Suppressor macrophage treated with lipopolysaccharide for 4 hours (primary cell): ENCODE measurements at regions not wholly inside any gene's neighbourhood (a gene's known extent, or its start where the extent isn't known, plus 50 kb on each side); places are given as distances from the start of the nearest gene placed in this dataset.
"Not testable (repeated sequence)": the region's sequence is repeated elsewhere in the genome, so short reads cannot be mapped to it uniquely, and the experiment has no call there.

Source experiments
- DNase-seq: peaks from one replicate; pipeline ENCODE4 v3.0.0-alpha.2; 2020

DNA sequence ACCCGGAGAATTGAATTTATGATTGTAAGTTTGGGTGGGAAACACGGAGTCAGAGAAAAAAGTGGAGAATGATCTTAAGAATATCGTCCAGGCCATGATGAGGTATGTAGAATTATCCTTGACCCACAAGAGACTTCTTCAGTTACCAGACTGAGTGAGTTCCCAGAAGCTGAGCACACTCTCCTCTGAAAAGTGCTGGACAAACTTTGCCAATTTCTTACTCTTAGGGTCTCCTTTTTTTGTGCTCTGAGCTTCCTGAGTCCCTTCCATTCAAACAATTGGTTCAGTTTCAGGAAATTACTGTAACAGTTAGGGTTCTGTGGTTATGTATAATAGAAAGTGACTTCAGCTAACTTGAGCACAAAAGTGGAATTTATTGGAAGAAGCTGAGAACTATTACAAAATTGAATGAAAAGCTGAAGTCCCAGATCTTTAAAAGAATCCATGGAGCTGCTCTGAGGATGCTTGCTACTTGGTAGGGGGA lies 50.6 kb upstream of the EHBP1 start:
- no peak for DNase-seq

DNA sequence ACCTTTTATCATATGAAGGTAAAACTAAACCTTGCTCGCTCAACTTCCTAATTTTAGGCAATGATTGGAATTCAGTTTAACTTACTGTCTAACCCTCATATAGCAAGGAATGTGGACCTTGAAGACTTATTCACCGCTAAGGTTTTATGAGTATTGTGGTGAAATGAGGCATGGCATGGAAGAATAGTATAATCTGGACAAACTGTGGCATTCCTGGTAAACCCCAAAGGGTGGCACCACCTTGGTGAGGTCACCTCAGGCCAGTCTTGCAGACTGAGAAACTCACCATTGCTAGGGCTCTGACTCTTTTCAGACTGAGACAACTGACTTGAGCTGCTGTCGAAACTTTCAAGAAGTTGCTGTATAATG lies 51.1 kb upstream of the EHBP1 start:
- no peak for DNase-seq

DNA sequence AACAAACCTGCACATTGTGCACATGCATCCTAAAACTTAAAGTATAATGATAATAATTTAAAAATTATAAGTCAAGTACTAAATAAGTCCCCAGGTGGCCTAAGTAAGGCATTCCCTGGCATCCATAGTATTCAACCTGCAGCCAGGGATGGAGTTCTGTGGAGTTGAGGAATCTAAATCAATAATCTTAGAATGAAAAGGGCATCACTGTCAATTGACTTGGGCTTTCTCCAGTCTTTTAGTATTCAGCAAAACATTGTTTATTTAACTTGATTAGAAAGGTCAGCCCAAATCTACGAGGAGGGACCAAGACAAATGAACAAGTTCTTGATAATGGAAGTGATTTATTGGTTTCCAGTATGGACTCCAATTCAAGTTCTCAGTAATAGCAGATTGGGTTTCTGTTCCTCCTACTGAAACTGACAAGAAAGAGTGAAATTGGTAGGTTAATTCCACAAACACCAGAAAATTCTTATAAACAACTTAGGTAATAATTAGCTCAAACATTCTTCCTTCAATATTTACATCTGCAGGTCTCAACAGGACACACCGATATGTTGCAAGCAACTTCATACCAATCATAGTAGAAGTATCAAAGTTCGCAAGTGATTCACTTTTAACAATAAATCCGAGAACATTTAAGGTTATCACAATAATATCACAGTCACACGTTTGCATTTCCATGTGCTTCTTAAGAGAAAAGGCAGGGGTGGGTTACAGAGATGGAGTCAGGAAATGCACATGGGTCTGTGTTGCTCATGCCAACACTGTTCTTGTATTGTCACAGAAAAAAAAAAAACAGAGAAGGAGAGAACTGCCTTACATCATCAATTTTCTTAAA lies 51.7 kb upstream of the EHBP1 start:
- no peak for DNase-seq

DNA sequence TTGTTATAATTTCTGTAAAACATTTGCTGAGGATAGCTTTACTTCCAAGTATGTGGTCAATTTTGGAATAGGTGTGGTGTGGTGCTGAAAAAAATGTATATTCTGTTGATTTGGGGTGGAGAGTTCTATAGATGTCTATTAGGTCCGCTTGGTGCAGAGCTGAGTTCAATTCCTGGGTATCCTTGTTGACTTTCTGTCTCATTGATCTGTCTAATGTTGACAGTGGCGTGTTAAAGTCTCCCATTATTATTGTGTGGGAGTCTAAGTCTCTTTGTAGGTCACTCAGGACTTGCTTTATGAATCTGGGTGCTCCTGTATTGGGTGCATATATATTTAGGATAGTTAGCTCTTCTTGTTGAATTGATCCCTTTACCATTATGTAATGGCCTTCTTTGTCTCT lies 56.4 kb upstream of the EHBP1 start:
- DNase-seq: not testable (repeated sequence)

DNA sequence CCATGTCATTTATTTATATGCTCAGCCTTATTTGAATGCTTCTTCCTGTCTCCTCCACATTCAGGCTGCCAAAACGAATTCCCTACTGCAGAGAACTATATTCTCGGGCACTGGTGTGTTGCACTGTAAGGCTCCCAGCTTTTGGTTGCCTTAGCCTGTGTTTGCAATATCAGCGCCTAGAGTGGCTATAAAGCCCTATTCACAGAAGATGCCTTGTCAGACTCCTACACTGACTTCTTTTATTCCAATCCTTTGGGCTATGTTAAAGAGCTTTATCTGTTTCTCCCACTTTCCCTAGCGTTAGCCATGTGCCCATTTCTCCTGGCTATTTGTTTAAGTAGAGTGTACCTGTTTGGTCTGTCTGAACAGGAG lies 62.4 kb upstream of the EHBP1 start:
- DNase-seq: no peak

DNA sequence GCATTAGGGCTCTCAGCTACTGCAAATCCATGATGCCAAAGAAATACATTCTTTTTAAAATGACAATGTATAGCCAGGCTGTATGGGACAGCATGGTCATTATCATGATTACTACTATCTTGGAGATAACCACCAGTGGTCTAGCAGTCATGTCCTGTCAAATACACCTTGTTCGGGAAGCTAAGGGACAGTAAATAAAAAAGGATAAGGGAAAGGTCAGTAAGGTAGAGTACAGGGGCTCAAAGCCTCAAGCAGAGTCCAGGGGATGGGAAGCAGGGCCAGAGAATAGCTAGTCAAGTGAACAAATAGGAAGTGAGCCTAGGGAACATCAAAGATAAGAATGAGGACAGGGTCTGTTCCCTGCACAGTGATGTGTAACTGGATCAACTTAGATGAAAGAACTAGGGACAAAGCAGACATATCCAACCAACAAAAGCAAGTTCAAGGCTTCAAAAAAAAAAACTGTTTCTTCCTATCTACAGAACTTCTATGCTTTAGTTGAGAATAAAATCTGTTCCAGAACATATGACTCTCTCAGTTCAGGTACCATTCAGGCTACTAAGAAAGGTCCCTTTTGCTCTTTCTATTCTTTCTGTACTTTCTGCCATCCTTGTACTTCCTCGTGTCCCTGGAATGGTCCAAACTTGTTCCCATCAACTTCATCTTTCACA lies 62.9 kb upstream of the EHBP1 start:
- no peak for DNase-seq

DNA sequence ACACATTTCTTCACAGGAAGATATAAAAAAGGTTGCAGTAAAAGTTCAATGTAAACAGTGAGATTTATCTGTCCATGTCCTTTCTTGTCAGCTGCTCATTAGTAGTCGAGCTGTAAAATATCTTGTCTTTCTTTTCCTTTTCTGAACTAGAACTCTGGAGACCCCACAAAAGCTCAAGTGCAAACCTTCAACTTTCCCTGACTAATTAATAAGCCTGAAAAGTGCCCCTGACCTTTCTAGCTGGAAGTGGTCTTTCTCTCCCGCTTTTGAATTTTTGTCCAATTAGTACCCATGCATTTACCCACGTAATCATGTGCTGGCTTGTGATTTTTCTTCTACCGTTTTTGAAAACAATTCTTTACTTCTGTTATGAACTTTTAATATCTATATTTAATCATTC lies 63.6 kb upstream of the EHBP1 start:
- DNase-seq: no peak

DNA sequence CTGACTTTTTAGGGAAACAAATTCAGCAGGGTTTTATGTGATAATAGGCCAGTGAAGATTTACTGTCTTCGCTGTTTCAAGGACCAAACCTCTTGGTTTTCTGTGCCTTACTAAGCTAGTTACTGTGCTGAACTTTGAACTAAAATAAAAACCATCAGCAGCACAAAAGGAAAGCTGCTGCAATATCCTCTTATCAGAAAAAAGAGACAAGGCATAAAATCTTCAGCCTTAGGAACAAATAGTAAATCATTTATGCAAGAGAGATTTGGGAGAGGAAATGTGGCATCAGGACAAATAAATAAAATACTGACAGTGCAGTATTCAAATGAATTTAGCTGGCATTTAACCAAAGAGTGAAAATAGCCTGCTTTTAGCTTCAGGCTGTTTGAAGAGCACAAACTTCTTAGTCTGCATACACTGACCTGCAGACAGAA lies 64.1 kb upstream of the EHBP1 start:
- DNase-seq: no peak

DNA sequence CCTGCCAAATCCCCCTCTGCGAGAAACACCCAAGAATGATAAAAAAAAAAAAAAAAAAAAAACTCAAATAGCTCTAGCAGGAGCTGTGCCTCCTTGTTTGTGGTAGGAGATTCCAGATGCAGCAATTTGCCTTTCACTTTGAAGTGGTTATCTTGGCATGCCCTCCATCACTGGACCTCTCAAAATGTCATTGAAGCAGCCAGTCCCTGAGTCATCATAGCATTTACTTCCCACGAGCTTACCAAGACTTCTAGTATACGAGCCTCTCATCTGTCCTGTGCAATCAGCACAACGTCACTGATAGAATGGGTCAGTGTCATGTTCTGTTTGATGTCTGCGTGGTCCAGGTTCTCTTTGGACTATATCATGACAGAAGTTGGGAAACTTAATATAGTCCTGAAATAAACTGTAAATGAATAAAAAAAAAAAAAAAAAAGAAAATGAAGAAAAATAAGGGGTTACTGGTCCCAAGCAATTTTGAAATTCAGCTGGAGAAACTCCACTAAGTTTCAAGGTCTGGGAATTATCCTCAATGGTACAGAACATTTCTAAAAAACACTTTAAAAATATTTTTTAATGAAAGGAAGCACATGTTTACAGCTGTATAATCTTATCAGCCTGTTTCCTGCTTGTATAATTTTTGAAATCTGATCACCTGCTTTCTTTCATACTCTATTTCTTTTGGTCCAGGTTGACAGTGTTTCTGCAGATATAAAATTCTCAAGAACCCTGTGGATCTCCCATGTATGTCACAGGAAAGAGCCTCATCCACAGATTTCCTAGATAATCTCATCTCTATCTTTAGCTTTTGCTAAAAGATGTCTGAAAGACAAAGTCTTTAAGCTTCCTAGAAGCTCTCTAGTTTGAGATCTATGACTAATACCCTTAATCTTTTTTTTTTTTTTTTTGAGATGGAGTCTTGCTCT lies 74.1 kb upstream of the EHBP1 start:
- no peak for DNase-seq

DNA sequence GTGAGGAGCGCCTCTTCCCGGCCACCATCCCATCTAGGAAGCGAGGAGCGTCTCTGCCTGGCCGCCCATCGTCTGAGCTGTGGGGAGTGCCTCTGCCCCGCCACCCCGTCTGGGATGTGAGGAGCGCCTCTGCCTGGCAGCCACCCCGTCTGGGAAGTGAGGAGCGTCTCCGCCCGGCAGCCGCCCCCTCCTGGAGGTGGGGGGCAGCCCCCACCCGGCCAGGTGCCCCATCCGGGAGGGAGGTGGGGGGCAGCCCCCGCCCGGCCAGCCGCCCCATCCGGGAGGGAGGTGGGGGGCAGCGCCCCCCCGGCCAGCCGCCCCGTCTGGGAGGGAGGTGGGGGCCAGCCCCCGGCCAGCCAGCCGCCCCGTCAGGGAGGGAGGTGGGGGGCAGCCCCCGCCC lies 75.3 kb upstream of the EHBP1 start:
- DNase-seq: not testable (repeated sequence)

DNA sequence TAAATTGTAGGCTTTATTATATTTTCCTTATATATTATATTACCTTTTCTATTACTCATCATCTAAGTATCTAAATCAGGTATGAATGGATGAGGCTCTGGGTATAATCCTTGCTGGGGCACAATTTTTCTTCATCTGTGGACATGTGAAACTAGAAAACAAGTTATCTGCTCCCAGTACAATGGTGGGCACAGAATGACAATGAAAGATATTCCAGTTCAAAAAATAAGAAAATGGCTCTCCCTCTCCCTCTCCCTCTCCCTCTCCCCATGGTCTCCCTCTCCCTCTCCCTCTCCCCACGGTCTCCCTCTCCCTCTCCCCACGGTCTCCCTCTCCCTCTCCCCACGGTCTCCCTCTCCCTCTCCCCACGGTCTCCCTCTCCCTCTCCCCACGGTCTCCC lies 76.2 kb upstream of the EHBP1 start:
- not testable (repeated sequence) for DNase-seq

DNA sequence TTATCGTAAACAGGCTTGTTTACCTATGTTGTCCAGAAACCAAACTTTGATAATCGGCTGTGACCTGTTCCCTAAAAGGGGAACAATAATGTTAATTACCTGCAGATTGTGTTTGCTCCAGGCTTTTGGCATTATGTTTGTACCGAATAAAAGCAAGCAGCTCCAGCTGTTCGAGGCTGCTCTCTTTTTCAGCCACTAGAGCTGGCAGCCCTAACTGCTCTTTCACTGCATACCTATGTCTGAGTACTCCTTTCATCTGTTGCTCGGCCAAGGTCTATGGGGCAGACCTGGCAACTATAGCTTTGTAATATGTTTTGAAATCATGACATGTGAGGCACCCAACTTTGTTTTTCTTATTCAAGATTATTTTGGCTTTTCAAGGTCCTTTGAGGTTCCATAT lies 77.8 kb upstream of the EHBP1 start:
- no peak for DNase-seq

DNA sequence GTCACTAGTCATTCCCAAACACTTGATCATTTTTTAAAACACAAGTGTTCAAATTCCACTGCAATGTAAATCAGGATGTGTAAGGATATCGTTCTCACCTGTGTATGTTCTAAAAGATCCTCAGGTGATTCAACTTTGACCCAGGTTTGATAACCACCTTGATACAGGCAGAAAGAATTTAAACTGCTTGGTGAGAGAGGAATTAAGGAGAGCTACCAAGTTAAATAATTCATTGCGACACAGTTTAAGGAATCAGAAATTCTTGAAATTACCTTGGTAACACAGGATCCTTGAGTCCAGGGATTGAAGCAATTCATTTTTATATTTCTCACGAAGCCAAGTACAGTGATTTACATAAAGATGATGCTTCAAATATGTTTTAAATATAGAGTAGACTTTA lies 80.7 kb upstream of the EHBP1 start:
- no peak for DNase-seq

DNA sequence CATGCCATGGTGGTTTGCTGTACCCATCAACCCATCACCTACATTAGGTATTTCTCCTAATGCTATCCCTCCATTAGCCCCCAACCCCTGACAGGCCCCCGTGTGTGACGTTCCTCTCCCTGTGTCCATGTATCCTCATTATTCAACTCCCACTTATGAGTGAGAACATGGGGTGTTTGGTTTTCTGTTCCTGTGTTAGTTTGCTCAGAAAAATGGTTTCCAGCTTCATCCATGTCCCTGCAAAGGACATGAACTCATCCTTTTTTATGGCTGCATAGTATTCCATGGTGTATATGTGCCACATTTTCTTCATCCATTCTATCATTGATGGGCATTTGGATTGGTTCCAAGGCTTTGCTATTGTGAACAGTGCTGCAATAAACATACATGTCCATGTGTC lies 89.0 kb upstream of the EHBP1 start:
- DNase-seq: not testable (repeated sequence)

DNA sequence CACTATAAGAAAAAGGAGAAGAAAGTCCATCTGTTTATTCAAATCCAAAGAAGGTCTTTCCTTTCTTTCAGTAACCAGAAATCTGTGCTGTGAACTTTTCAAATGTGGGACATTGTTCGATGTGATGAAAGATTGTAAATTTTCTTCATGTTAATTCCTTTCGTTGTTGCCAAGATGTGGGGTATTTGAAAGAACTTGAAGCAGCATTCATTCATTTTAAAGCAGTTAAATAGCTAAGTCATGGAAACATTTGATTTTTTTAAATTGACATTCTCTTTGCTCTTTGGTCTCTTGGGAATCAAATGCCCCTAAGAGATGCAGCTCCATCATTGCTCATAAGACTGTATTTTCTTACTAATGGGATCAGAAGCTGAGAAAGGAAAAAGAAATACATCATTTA lies 93.7 kb upstream of the EHBP1 start:
- DNase-seq: no peak

DNA sequence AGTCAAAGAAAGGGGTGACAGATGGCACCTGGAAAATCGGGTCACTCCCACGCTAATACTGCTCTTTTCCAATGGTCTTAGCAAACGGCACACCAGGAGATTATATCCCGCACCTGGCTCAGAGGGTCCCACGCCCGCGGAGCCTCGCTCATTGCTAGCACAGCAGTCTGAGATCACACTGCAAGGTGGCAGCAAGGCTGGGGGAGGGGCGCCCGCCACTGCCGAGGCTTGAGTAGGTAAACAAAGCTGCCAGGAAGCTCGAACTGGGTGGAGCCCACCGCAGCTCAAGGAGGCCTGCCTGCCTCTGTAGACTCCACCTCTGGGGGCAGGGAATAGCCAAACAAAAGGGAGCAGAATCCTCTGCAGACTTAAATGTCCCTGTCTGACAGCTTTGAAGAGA lies 99.5 kb upstream of the TMEM17 start:
- not testable (repeated sequence) for DNase-seq

DNA sequence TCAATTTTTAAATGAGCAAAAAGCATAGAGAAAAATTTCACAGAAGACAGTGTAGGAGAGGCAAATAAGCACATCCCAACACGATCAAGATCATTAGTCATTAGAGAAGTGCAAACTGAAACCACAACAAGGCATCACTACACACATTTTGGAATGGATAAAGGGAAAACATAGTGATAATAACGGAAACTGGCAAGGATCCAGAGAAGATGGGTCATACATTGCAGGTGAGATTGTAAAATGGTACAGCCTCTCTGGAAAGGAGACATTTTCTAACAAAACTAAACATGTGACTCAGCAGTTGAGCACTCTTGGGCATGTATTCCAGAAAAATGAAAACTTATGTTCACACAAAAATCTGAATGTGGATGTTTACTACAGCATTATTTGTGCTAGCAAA lies 98.3 kb upstream of the TMEM17 start:
- DNase-seq: no peak

DNA sequence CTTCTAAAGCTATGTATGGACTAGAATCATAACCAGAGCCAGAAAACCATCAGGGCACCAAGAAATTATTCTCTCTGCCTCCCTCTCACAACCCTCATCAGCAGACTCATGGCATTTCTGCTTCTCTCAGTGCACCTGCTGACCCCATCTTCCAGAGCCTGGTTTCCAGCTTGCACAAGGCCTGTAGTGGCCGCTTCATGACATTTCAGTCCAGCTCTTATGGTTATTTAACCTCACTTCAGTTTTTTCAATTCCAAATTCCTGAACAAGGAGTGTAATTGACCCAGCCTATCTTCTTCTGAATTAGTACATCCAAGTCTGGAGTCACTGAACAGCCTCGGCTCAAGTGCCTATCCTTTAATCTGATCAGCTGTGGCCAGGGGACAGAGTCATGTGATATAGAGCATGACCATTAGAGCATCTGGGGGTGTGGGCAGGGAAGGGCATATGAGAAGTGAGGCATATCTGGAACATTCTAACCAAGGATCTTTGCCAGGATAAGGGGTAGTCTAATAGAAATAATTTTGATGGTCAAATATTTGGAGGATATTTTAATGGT lies 97.2 kb upstream of the TMEM17 start:
- DNase-seq: no peak

DNA sequence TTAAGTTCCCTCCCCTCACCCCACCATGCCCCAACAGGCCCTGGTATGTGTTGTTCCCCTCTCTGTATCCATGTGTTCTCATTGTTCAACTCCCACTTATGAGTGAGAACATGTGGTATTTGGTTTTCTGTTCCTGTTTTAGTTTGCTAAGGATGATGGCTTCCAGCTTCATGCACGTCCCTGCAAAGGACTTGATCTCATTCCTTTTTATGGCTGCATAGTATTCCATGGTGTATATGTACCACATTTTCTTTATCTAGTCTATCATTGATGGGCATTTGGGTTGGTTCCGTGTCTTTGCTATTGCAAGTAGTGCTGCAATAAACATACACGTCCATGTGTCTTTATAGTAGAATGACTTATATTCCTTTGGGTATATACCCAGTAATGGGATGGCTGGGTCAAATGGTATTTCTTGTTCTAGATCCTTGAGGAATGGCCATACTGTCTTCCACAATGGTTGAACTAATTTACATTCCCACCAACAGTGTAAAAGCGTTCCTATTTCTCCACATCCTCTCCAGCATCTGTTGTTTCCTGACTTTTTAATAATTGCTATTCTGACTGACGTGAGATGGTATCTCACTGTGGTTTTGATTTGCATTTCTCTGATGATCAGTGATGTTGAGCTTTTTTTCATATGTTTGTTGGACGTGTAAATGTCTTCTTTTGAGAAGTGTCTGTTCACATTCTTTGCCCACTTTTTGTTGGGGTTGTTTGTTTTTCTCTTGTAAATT lies 93.8 kb upstream of the TMEM17 start:
- not testable (repeated sequence) for DNase-seq

DNA sequence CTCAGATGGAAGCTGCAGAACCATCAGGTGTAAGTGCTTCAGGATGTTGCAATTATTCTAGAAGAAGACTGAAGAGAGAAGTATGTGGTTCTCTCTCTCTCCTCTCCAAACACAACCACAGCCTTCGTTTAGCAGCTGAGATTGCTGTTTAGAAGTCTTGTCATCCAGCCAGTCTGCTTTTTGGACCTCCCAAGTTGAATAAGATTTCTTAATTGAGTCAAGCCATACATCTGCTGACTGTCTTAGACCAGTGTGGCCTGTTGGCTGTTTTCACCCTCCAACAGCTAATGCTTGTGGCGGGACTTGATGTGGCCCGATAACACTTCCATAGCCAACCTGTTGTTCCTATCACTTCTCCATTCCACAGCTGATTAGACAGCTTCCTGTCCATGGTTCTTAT lies 91.3 kb upstream of the TMEM17 start:
- no peak for DNase-seq

DNA sequence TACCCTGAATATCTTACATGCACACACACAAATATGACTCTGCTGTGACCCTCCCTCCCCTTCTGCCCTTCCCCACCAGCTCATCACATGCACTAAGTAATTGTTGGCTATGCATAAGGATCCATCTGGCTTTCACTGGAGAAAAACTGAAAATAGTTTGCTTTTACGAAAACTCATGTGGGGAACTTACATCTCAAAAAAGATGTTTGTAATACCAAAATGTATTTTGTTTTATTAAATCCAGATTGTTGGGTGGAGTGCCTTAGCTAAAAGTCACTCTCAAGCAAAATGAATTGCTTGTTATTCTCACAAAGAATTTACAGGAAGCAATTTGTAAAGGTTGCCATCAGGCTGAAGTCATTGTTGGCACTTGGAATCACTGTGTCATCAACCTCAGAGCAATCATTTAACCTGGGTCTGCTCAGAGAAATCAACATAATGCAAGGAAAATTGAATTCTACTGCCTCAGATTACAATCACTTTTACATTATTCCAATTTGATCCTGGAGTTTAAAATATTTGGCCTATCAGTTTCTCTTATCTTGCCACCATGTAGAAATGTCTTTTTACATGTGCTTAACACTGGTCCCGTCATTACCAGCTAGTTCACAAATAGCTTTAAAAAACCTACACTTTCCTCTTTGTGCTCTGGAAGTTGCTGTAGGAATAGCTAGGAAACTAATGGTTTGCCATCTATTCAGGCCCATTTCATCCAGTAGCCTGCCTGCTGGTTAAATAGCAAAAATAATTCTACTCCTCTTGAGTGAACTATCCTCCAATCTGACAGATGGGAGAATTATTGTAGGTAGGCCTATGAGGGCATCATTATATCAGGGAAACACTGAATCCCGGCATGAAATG lies 90.3 kb upstream of the TMEM17 start:
- DNase-seq: no peak
